HepG2 (cell line): ENCODE measurements at regions not wholly inside any gene's neighbourhood (a gene's known extent, or its start where the extent isn't known, plus 50 kb on each side); places are given as distances from the start of the nearest gene placed in this dataset.

Experiments used
- CTCF ChIP-seq: sonication (generic); formaldehyde crosslinking; IDR thresholded peaks from 2 replicates; pipeline ENCODE4 v1.5.0; 2020; ENCODE audit warnings: mild to moderate bottlenecking, missing genetic modification reagents, moderate library complexity
- EP300 ChIP-seq, 3 experiments: sonication (generic) in 1 of 3; formaldehyde crosslinking in 1 of 3; IDR thresholded peaks; 2 replicates each; pipeline versions ENCODE4 v1.5.1 to v1.6.1; 2011 to 2020; ENCODE audit warnings: low read depth in 2 of 3, low read length in 2 of 3, borderline replicate concordance in 1 of 3, improper control_type of control experiment in 1 of 3, mild to moderate bottlenecking in 1 of 3, missing genetic modification reagents in 1 of 3, moderate library complexity in 1 of 3
- EZH2 ChIP-seq: conservative IDR thresholded peaks from 2 replicates; pipeline ENCODE4 v1.6.1; 2012; ENCODE audit warnings: mild to moderate bottlenecking, low read depth, low read length, moderate library complexity
- SSRP1 ChIP-seq: IDR thresholded peaks from 2 replicates; pipeline ENCODE4 v1.6.1; 2016; ENCODE audit warnings: control low read depth
- ZFP41 ChIP-seq: sonication (generic); formaldehyde crosslinking; IDR thresholded peaks from 2 replicates; pipeline ENCODE4 v1.4.0; 2020; ENCODE audit warnings: mild to moderate bottlenecking, missing genetic modification reagents, borderline replicate concordance
- TF ChIP-seq, protein P1 (sequence below): sonication (generic); formaldehyde crosslinking; IDR thresholded peaks from 2 replicates; pipeline ENCODE4 v1.8.1; 2022; ENCODE audit warnings: mild to moderate bottlenecking, missing genetic modification reagents

- TF ChIP-seq CTCF = no peak
- TF ChIP-seq, protein P1, sequence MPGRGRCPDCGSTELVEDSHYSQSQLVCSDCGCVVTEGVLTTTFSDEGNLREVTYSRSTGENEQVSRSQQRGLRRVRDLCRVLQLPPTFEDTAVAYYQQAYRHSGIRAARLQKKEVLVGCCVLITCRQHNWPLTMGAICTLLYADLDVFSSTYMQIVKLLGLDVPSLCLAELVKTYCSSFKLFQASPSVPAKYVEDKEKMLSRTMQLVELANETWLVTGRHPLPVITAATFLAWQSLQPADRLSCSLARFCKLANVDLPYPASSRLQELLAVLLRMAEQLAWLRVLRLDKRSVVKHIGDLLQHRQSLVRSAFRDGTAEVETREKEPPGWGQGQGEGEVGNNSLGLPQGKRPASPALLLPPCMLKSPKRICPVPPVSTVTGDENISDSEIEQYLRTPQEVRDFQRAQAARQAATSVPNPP (CRISPR knock-in tag) = no peak
- TF ChIP-seq EZH2 = no peak
- TF ChIP-seq SSRP1 (CRISPR knock-in tag) = no peak
- TF ChIP-seq ZFP41 (CRISPR knock-in tag) = no peak
- TF ChIP-seq EP300 (IDR thresholded peaks at IDR 0.05; ENCODE audit: low read depth in 2 of 2, low read length in 2 of 2) = no peak
- TF ChIP-seq EP300 (CRISPR knock-in tag; IDR thresholded peaks at IDR 0.05; ENCODE audit: borderline replicate concordance) = no peak
Observed at GRCh38 chr2:82796132-82796531, 1662.9 kb downstream of the SUCLG1 start.
